ENCODE measurements at regions not wholly inside any gene's neighbourhood (a gene's known extent, or its start where the extent isn't known, plus 50 kb on each side); places are given as distances from the start of the nearest gene placed in this dataset.

- no peak for TF ChIP-seq CTCF (IDR thresholded peaks at IDR 0.05)
- TF ChIP-seq POLR2A (IDR thresholded peaks at IDR 0.05) = no peak
These were observed 88.5 kb upstream of the METAP2 start for GRCh38 chr12:95385246-95386035.

Measured in right lobe of liver (tissue), 4 donors.